Muscle of leg (tissue), 3 donors: ENCODE measurements at regions not wholly inside any gene's neighbourhood (a gene's known extent, or its start where the extent isn't known, plus 50 kb on each side); places are given as distances from the start of the nearest gene placed in this dataset.

Experiments
- DNase-seq: peaks from one replicate; pipeline ENCODE4 v3.0.0; 2013
- H3K27ac ChIP-seq: one replicate; pipeline ENCODE4 v1.5.1; 2013; ENCODE audit warnings: mild to moderate bottlenecking, low read length, control low read depth
- H3K27me3 ChIP-seq: one replicate; pipeline ENCODE4 v1.6.1; 2013; ENCODE audit warnings: low read length; ENCODE audit not compliant: control insufficient read depth, insufficient read depth
- H3K36me3 ChIP-seq: one replicate; pipeline ENCODE4 v1.6.1; 2013; ENCODE audit warnings: low read length; ENCODE audit not compliant: control insufficient read depth, insufficient read depth
- H3K4me1 ChIP-seq: one replicate; pipeline ENCODE4 v1.6.1; 2013; ENCODE audit warnings: low read length; ENCODE audit not compliant: control insufficient read depth, insufficient read depth
- H3K4me3 ChIP-seq: one replicate; pipeline ENCODE4 v1.5.1; 2013; ENCODE audit warnings: low read length, control low read depth
- H3K9me3 ChIP-seq: replicated peaks from 2 replicates; pipeline ENCODE4 v1.6.1; 2013; ENCODE audit warnings: low read depth, low read length; ENCODE audit not compliant: control insufficient read depth
- WGBS: methylation state at CpG from one replicate; pipeline ENCODE4 v1.1.5; 2013; ENCODE audit warnings: missing lambda C conversion rate; ENCODE audit not compliant: insufficient coverage; 5-methylcytosine and 5-hydroxymethylcytosine counted together

DNA sequence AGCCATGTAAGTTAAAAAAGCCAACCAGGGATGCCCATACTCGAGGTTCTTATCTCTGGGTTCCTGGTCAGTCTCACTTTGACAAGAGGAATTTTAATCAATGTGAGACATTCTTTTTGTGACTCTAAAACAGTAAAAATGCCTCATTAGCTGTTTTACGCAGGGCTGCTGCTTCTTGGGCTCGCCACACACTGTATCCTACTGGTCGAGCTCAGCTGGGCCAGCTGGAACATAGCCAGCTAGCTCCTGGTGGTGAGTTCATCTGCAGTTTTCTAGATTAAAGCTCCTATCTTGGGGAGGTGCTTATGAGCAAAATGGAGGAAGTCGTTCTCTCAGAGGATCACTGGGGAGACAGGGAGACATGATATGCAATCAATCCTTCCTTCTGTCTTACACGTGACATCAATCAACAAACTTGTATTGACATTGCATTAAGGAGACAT, 55.9 kb upstream of the LEF1 start:
- DNase-seq = peak; percentile 17

DNA sequence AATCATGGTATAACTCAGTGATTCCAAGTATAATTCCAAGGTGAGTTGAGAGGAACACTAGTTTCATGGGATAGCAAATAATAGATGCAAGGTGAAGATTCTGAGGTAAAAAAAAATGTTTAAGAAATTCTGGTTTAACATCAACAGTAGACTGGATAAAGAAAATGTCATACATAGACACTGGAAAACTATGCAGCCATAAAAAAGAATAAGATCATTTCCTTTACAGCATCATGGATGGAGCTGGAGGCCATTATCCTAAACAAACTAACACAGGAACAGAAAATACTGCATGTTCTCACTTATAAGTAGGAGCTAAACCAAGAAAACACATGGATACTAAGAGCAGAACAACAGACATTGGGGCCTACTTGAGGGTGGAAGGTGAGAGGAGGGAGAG, 54.6 kb upstream of the LEF1 start:
- no peaks in the 10 kb centered on the region for H3K4me1 ChIP-seq
- DNase-seq = no peak
- H3K27me3 ChIP-seq = no peaks in the 10 kb centered on the region
- no peaks in the 10 kb centered on the region for H3K9me3 ChIP-seq
- H3K4me3 ChIP-seq = no peak overlapping the region
- no peaks in the 10 kb centered on the region for H3K36me3 ChIP-seq
- no peak overlapping the region for H3K27ac ChIP-seq

More for the DNA sequence above, 55.9 kb upstream of the LEF1 start:
- Histone ChIP-seq H3K27me3 (no peaks in the 10 kb centered on the region), H3K4me3 (no peak overlapping the region), H3K27ac (no peak overlapping the region), H3K9me3 (no peaks in the 10 kb centered on the region), H3K4me1 (no peaks in the 10 kb centered on the region), H3K36me3 (no peaks in the 10 kb centered on the region)
- 17% methylated on average over 3 of the region's 6 CpGs for WGBS

DNA sequence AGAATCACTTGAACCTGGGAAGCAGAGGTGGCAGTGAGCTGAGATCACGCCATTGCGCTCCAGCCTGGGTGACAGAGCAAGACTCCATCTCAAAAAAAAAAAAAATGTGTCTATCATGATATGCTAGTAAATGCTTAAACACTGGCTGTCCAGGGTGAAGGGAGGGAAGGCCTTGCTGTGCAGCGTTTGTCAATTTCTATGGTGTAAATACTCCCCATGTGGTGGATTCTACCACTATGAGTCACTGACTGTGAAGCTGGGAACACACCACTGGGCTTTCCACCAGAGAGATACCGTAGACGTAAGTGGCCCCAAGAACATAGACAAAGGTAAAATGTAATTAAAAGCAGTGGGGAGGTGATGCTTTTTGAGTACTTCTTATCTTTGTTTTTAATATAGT, 51.3 kb upstream of the LEF1 start:
- Histone ChIP-seq H3K4me3 (no peak overlapping the region), H3K27ac (no peak overlapping the region), H3K9me3 (no peaks in the 10 kb centered on the region), H3K27me3 (no peaks in the 10 kb centered on the region), H3K36me3 (no peaks in the 10 kb centered on the region), H3K4me1 (no peaks in the 10 kb centered on the region)
- WGBS = 80% methylated on average over 1 of the region's 5 CpGs
- no peak for DNase-seq
